Breast epithelium (tissue), 3 donors: ENCODE measurements at regions not wholly inside any gene's neighbourhood (a gene's known extent, or its start where the extent isn't known, plus 50 kb on each side); places are given as distances from the start of the nearest gene placed in this dataset.

Source experiments
- POLR2A ChIP-seq: fragments of 450-650 bp; IDR thresholded peaks from one replicate; pipeline ENCODE4 v1.6.1; 2016; ENCODE audit warnings: antibody characterized with exemption, mild to moderate bottlenecking, moderate library complexity
- POLR2AphosphoS5 ChIP-seq, 3 donors: sonication (generic); formaldehyde crosslinking; IDR thresholded peaks; one replicate each; pipeline ENCODE4 v1.6.1; 2017; ENCODE audit warnings: antibody characterized with exemption in 3 of 3
- TF ChIP-seq, protein P1 (sequence below), 3 donors: fragments of 450-650 bp; IDR thresholded peaks; one replicate each; pipeline ENCODE4 v1.5.1; 2016 to 2017; ENCODE audit warnings: antibody characterized with exemption in 3 of 3, mild to moderate bottlenecking in 3 of 3, moderate library complexity in 3 of 3

GRCh38 chrX:112931900-112932299 is 91.3 kb upstream of the AMOT start:
- TF ChIP-seq POLR2A = no peak
- TF ChIP-seq, protein P1, sequence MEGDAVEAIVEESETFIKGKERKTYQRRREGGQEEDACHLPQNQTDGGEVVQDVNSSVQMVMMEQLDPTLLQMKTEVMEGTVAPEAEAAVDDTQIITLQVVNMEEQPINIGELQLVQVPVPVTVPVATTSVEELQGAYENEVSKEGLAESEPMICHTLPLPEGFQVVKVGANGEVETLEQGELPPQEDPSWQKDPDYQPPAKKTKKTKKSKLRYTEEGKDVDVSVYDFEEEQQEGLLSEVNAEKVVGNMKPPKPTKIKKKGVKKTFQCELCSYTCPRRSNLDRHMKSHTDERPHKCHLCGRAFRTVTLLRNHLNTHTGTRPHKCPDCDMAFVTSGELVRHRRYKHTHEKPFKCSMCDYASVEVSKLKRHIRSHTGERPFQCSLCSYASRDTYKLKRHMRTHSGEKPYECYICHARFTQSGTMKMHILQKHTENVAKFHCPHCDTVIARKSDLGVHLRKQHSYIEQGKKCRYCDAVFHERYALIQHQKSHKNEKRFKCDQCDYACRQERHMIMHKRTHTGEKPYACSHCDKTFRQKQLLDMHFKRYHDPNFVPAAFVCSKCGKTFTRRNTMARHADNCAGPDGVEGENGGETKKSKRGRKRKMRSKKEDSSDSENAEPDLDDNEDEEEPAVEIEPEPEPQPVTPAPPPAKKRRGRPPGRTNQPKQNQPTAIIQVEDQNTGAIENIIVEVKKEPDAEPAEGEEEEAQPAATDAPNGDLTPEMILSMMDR (IDR thresholded peaks at IDR 0.05) = no peak
- TF ChIP-seq POLR2AphosphoS5 (IDR thresholded peaks at IDR 0.05) = no peak
